T-cell (primary cell): ENCODE measurements at regions not wholly inside any gene's neighbourhood (a gene's known extent, or its start where the extent isn't known, plus 50 kb on each side); places are given as distances from the start of the nearest gene placed in this dataset.
A peak's percentile ranks its signal among the peaks of the same experiment; 100 is the strongest.

Experiments
- ATAC-seq, 4 experiments: fragments of 200-7000 bp in 3 of 4; fragments of 150-1000 bp in 1 of 4; cut with Tn5 transposase; replicated peaks in 1 of 4; 1 replicate in 3 of 4; 2 replicates in 1 of 4; pipeline ENCODE4 v1.10.0; 2021; ENCODE audit warnings: moderate library complexity in 3 of 4, mild to moderate bottlenecking in 2 of 4, moderate number of reproducible peaks in 1 of 4
- CTCF ChIA-PET, 2 donors: fragments of 300-600 bp; sonication (Branson Sonifier 250); formaldehyde crosslinking; loops; one replicate each; lab custom pipeline; 2022; ENCODE audit warnings: antibody characterized with exemption in 2 of 2; lab: Charles Lee
- POLR2A ChIA-PET, 2 donors: fragments of 300-600 bp; sonication (Branson Sonifier 250); formaldehyde crosslinking; loops; one replicate each; lab custom pipeline; 2022; ENCODE audit warnings: antibody characterized with exemption in 2 of 2; lab: Charles Lee
- DNase-seq, 35 experiments: peaks; one replicate each; pipeline versions ENCODE4 v3.0.0 to v3.0.0-alpha.2; 2013 to 2023
- H3K27ac ChIP-seq: one replicate; pipeline ENCODE4 v1.5.1; 2013; ENCODE audit warnings: low read length
- H3K27me3 ChIP-seq, 2 experiments: replicated peaks in 1 of 2; 1 replicate in 1 of 2; 2 replicates in 1 of 2; pipeline versions ENCODE4 v1.6.1 to v1.7.0; 2013; ENCODE audit warnings: low read length in 1 of 2, mixed read lengths in 1 of 2; ENCODE audit not compliant: control insufficient read depth in 2 of 2, insufficient read depth in 2 of 2; ENCODE audit errors: extremely low read depth in 1 of 2
- H3K36me3 ChIP-seq, 2 donors: 1 replicate in 1 of 2; 2 replicates in 1 of 2; pipeline versions ENCODE4 v1.6.1 to v1.7.0; 2013; ENCODE audit warnings: low read length in 1 of 2; ENCODE audit not compliant: control insufficient read depth in 2 of 2, insufficient read depth in 1 of 2; ENCODE audit errors: extremely low read depth in 1 of 2
- H3K4me1 ChIP-seq, 2 experiments: 1 replicate in 1 of 2; 2 replicates in 1 of 2; pipeline versions ENCODE4 v1.6.1 to v1.7.0; 2013; ENCODE audit warnings: low read length in 2 of 2, mixed read lengths in 1 of 2; ENCODE audit not compliant: insufficient read depth in 2 of 2, control insufficient read depth in 1 of 2; ENCODE audit errors: extremely low read depth in 1 of 2
- H3K4me3 ChIP-seq, 2 donors: 1 replicate in 1 of 2; 2 replicates in 1 of 2; pipeline versions ENCODE4 v1.5.1 to v1.7.0; 2013; ENCODE audit warnings: mild to moderate bottlenecking in 2 of 2, low read length in 1 of 2, moderate library complexity in 1 of 2; ENCODE audit not compliant: control insufficient read depth in 1 of 2; ENCODE audit errors: extremely low read depth in 1 of 2
- H3K9me3 ChIP-seq: 2 replicates; pipeline ENCODE4 v1.7.0; 2013
- H3K27ac Mint-ChIP-seq, 2 donors: one replicate each; pipeline ENCODE4 v1.8.0; 2020 to 2021; ENCODE audit warnings: mild to moderate bottlenecking in 2 of 2, mixed read lengths in 2 of 2
- H3K27me3 Mint-ChIP-seq, 2 donors: one replicate each; pipeline ENCODE4 v1.8.0; 2021 to 2022; ENCODE audit warnings: mixed read lengths in 2 of 2
- H3K36me3 Mint-ChIP-seq: one replicate; pipeline ENCODE4 v1.8.0; 2021; ENCODE audit warnings: mixed read lengths
- H3K4me1 Mint-ChIP-seq, 3 donors: one replicate each; pipeline ENCODE4 v1.8.0; 2020 to 2022; ENCODE audit warnings: mixed read lengths in 3 of 3, mild to moderate bottlenecking in 1 of 3
- H3K4me3 Mint-ChIP-seq, 3 donors: one replicate each; pipeline ENCODE4 v1.8.0; 2020 to 2022; ENCODE audit warnings: mild to moderate bottlenecking in 3 of 3, mixed read lengths in 3 of 3, moderate library complexity in 3 of 3
- H3K9me3 Mint-ChIP-seq, 3 donors: one replicate each; pipeline ENCODE4 v1.8.0; 2020 to 2022; ENCODE audit warnings: mixed read lengths in 3 of 3
- WGBS: methylation state at CpG from one replicate; pipeline ENCODE4 v1.1.5; 2013; ENCODE audit warnings: missing lambda C conversion rate; ENCODE audit not compliant: insufficient coverage; 5-methylcytosine and 5-hydroxymethylcytosine counted together

DNA sequence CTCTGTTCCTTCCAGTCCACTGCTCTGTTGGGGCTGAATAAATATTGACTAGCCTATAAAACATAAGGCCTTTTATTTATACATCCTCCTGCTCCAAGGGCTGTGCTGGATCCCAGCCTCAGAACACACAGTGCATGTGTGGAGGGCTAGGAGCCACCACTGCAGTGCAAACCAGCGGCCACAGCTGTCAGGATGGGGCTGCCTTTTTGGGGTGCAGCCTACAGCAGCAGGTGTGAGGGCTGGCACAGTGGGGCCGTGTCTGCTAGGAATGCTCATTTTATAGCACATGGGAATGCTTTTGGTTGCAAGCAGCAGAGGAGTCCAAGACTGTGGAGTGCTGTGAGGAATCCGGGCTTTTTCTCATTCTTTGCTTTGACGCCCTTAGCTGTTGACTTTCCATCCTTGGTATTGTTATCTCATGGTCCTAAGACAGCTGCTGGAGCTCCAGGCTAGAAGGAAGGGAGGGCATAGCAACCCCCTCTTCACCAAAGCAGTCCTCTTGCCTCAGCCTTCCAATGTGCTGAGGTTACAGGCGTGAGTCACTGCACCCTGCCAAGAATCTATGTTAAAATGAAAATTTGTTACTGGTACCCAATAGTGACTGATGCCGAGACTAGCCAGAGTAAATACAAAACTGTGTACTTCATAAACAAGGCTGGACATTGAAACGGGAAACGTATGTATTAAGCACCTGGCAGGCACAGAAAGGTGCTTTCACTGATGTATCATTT, 334.3 kb upstream of the GATB start:
- H3K4me3 ChIP-seq = no peak overlapping the region
- peak overlapping the region in 2 of 3 donors; percentile 34 to 58 for H3K4me3 Mint-ChIP-seq
- H3K27ac ChIP-seq = no peak overlapping the region
- ATAC-seq = no peak
- H3K27me3 Mint-ChIP-seq = no peaks in the 10 kb centered on the region
- DNase-seq = no peak
- H3K9me3 Mint-ChIP-seq = no peaks in the 10 kb centered on the region
- no peaks in the 10 kb centered on the region for H3K27me3 ChIP-seq
- H3K9me3 ChIP-seq = no peaks in the 10 kb centered on the region
- H3K27ac Mint-ChIP-seq = peak overlapping the region; percentile 89 to 99
- CTCF ChIA-PET = no interaction called here
- no peaks in the 10 kb centered on the region for H3K36me3 ChIP-seq
- WGBS = 84% methylated on average over 7 of the region's 8 CpGs
- peaks cover 79 to 91% (median 86%) of the 10 kb centered on the region in 3 donors for H3K4me1 Mint-ChIP-seq
- POLR2A ChIA-PET = no interaction called here
- no peaks in the 10 kb centered on the region for H3K36me3 Mint-ChIP-seq
- H3K4me1 ChIP-seq = peaks cover 50 to 80% of the 10 kb centered on the region in 2 experiments

DNA sequence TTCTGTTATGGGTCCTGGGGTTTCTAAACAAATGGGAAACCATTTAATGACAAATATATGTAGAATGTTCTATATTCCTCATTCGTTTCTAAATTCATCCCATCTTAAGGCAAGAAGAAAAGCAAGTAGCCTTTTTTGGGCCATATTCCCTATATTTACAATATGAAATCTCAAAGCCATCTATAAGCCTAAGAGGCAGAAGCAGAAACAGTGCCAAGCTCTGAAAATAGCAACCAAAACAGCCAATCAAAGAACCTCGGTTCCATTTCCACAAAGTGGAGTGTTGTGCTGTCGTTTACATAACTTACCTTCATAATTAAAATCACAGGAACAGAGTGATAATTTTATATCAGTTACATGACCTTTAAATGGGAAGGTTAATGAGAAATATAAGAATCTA, 330.6 kb upstream of the GATB start:
- no peak for ATAC-seq
- Histone ChIP-seq H3K27ac (no peak overlapping the region), H3K27me3 (no peaks in the 10 kb centered on the region), H3K9me3 (no peaks in the 10 kb centered on the region), H3K4me3 (no peak overlapping the region), H3K4me1 (peaks cover 17 to 52% of the 10 kb centered on the region in 2 experiments), H3K36me3 (no peaks in the 10 kb centered on the region)
- no peaks in the 10 kb centered on the region for H3K9me3 Mint-ChIP-seq
- DNase-seq = no peak
- no CpG with 5 or more reads among the region's 3 CpGs for WGBS
- H3K36me3 Mint-ChIP-seq = no peaks in the 10 kb centered on the region
- no peak overlapping the region for H3K4me3 Mint-ChIP-seq
- peaks cover 65 to 88% (median 69%) of the 10 kb centered on the region in 3 donors for H3K4me1 Mint-ChIP-seq
- H3K27me3 Mint-ChIP-seq = no peaks in the 10 kb centered on the region
- ChIA-PET CTCF (no interaction called here), POLR2A (no interaction called here)
- H3K27ac Mint-ChIP-seq = no peak overlapping the region

DNA sequence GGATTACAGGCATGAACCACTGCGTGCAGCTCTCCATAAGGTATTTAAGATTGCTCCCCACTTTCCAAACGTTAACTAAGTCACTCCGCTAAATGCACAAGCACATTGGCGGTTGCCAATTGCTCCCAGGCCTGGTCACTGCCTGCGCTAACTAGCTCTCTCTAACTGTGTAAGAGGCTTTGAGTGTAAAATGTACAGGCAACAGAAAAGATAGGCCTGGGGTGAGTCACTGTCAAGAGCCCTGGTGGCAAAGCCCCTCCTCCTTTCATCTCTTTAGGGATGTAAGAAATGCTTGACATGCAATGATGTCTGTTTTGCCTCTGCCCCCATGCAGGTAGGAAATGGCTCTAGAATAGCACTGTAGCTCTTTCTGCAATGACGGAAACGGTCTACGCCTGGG, 329.7 kb upstream of the GATB start:
- H3K27me3 Mint-ChIP-seq = no peaks in the 10 kb centered on the region
- peaks cover 15 to 46% of the 10 kb centered on the region in 2 experiments for H3K4me1 ChIP-seq
- no peak overlapping the region for H3K4me3 ChIP-seq
- peaks cover 63 to 88% (median 68%) of the 10 kb centered on the region in 3 donors for H3K4me1 Mint-ChIP-seq
- peak overlapping the region; percentile 60 to 87 for H3K27ac Mint-ChIP-seq
- peak in 8 of 35 experiments; percentile 8 to 49 (median 25) for DNase-seq
- ATAC-seq = peak; percentile 78 to 89 (median 85)
- H3K27ac ChIP-seq = no peak overlapping the region
- no CpG with 5 or more reads among the region's 8 CpGs for WGBS
- H3K9me3 ChIP-seq = no peaks in the 10 kb centered on the region
- H3K4me3 Mint-ChIP-seq = peak overlapping the region in 1 of 3 donors; percentile 53
- POLR2A ChIA-PET = no interaction called here
- H3K27me3 ChIP-seq = no peaks in the 10 kb centered on the region
- H3K36me3 Mint-ChIP-seq = no peaks in the 10 kb centered on the region
- CTCF ChIA-PET = no interaction called here
- H3K9me3 Mint-ChIP-seq = no peaks in the 10 kb centered on the region
- H3K36me3 ChIP-seq = no peaks in the 10 kb centered on the region

DNA sequence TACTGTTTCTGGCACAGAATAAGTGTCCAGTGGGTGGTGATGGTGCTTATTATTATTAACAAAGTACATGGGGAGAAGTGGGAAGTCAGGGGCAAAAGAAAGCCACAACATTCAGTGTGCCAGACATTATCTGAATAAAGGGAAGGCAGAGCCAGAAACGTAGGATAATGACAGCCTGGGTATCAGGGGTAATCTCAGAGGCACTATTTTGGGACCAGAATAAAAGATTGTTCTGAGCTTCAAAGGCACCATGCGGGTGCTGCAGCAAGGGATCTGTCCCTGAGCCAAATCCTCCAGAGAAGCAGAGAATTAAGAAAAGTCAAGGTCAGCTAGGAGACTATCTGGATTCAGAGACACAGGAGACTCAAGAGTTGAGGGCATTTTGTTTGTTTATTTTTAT, 328.8 kb upstream of the GATB start:
- 71% methylated on average over 2 of the region's 2 CpGs for WGBS
- CTCF ChIA-PET = no interaction called here
- peaks cover 61 to 88% (median 67%) of the 10 kb centered on the region in 3 donors for H3K4me1 Mint-ChIP-seq
- no peaks in the 10 kb centered on the region for H3K36me3 Mint-ChIP-seq
- H3K4me3 ChIP-seq = no peak overlapping the region
- no peaks in the 10 kb centered on the region for H3K27me3 ChIP-seq
- ATAC-seq (no peak), DNase-seq (no peak)
- no peaks in the 10 kb centered on the region for H3K9me3 ChIP-seq
- no peaks in the 10 kb centered on the region for H3K27me3 Mint-ChIP-seq
- H3K36me3 ChIP-seq = no peaks in the 10 kb centered on the region
- POLR2A ChIA-PET = no interaction called here
- peak overlapping the region; percentile 25 to 32 for H3K27ac Mint-ChIP-seq
- H3K27ac ChIP-seq = no peak overlapping the region
- peak overlapping the region in 1 of 3 donors; percentile 6 for H3K4me3 Mint-ChIP-seq
- H3K4me1 ChIP-seq = peaks cover 12 to 37% of the 10 kb centered on the region in 2 experiments
- H3K9me3 Mint-ChIP-seq = no peaks in the 10 kb centered on the region

DNA sequence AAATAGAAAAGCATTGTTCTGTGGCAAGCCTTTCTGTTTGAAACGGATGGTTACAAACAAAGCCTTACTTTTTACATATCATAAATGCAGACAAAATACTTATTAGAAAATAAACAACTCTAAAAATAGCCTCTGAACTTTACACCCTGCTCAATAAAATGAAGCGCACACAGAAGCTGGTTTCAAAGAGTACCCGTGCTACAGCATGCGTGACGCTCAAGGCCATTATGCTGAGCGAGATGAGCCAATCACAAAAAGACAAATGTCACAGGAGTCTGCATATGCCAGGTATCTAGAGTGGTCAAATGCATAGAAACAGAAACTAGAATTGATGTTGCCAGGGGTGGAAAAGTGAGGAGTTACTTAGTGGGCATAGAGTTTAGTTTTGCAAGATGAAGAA, 326.5 kb upstream of the GATB start:
- no peak overlapping the region for H3K4me3 Mint-ChIP-seq
- ChIA-PET POLR2A (no interaction called here), CTCF (no interaction called here)
- Histone ChIP-seq H3K27me3 (no peaks in the 10 kb centered on the region), H3K9me3 (no peaks in the 10 kb centered on the region), H3K4me3 (no peak overlapping the region), H3K4me1 (peaks cover 10 to 22% of the 10 kb centered on the region in 2 experiments), H3K36me3 (no peaks in the 10 kb centered on the region), H3K27ac (no peak overlapping the region)
- no peaks in the 10 kb centered on the region for H3K9me3 Mint-ChIP-seq
- H3K27ac Mint-ChIP-seq = no peak overlapping the region
- no peaks in the 10 kb centered on the region for H3K36me3 Mint-ChIP-seq
- no peaks in the 10 kb centered on the region for H3K27me3 Mint-ChIP-seq
- ATAC-seq = no peak
- peaks cover 45 to 84% (median 58%) of the 10 kb centered on the region in 3 donors for H3K4me1 Mint-ChIP-seq
- no CpG with 5 or more reads among the region's 6 CpGs for WGBS
- DNase-seq = no peak

DNA sequence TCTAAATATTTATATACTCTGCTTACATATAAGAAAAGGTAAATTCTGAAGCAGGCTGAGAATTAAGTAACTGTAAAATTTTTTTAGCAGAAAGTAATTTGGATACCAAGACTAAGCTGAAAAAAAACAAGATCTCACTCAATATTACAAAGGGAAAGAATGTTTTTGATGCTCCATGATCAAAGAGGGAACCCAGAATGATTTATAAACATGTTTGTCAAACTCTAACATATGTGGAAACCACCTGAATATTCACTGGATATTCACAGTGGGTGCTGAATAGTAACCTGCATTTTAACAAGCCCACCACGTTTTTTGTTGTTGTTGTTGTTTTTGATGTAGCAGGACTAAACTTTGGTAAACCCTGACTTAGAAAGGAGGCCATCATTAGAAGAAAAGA, 324.9 kb upstream of the GATB start:
- peak overlapping the region in 1 of 2 donors; percentile 50 for H3K27ac Mint-ChIP-seq

More for the DNA sequence above, 324.9 kb upstream of the GATB start:
- Histone ChIP-seq H3K27me3 (no peaks in the 10 kb centered on the region), H3K4me3 (no peak overlapping the region), H3K36me3 (no peaks in the 10 kb centered on the region), H3K4me1 (peaks cover 17 to 22% of the 10 kb centered on the region in 2 experiments), H3K27ac (no peak overlapping the region), H3K9me3 (no peaks in the 10 kb centered on the region)
- no CpG with 5 or more reads among the region's 1 CpG for WGBS
- H3K4me1 Mint-ChIP-seq = peaks cover 53 to 87% (median 65%) of the 10 kb centered on the region in 3 donors
- ATAC-seq (peak in 1 of 4 experiments; percentile 84), DNase-seq (peak in 1 of 35 experiments; percentile 42)
- H3K27me3 Mint-ChIP-seq = no peaks in the 10 kb centered on the region
- no peaks in the 10 kb centered on the region for H3K36me3 Mint-ChIP-seq
- ChIA-PET POLR2A (no interaction called here), CTCF (no interaction called here)
- H3K9me3 Mint-ChIP-seq = no peaks in the 10 kb centered on the region
- H3K4me3 Mint-ChIP-seq = peak overlapping the region in 1 of 3 donors; percentile 34
